Bronchial epithelial cell (primary cell): ENCODE measurements at regions not wholly inside any gene's neighbourhood (a gene's known extent, or its start where the extent isn't known, plus 50 kb on each side); places are given as distances from the start of the nearest gene placed in this dataset.

Source experiments
- DNase-seq: peaks from one replicate; pipeline ENCODE4 v3.0.0-alpha.2; 2010; ENCODE audit warnings: low read depth
- FAIRE-seq: peaks from 2 replicates; lab custom pipeline; 2011; peaks lifted over from hg19 to GRCh38; lab: Jason Lieb, UNC
- H3K27me3 ChIP-seq: 2 replicates; pipeline ENCODE4 v1.5.1; 2011; ENCODE audit warnings: low read length; ENCODE audit not compliant: control insufficient read depth, insufficient read depth
- H3K36me3 ChIP-seq: 2 replicates; pipeline ENCODE4 v1.5.1; 2011; ENCODE audit warnings: low read length; ENCODE audit not compliant: control insufficient read depth, insufficient read depth
- H3K4me3 ChIP-seq: 2 replicates; pipeline ENCODE4 v1.5.1; 2011; ENCODE audit warnings: mild to moderate bottlenecking, low read depth, low read length, control low read depth
- TF ChIP-seq, protein P1 (sequence below): IDR thresholded peaks from 2 replicates; pipeline ENCODE4 v1.5.1; 2011; ENCODE audit warnings: mild to moderate bottlenecking, moderate library complexity, low read length, control low read depth, inconsistent platforms; ENCODE audit not compliant: insufficient read depth, severe bottlenecking

DNA sequence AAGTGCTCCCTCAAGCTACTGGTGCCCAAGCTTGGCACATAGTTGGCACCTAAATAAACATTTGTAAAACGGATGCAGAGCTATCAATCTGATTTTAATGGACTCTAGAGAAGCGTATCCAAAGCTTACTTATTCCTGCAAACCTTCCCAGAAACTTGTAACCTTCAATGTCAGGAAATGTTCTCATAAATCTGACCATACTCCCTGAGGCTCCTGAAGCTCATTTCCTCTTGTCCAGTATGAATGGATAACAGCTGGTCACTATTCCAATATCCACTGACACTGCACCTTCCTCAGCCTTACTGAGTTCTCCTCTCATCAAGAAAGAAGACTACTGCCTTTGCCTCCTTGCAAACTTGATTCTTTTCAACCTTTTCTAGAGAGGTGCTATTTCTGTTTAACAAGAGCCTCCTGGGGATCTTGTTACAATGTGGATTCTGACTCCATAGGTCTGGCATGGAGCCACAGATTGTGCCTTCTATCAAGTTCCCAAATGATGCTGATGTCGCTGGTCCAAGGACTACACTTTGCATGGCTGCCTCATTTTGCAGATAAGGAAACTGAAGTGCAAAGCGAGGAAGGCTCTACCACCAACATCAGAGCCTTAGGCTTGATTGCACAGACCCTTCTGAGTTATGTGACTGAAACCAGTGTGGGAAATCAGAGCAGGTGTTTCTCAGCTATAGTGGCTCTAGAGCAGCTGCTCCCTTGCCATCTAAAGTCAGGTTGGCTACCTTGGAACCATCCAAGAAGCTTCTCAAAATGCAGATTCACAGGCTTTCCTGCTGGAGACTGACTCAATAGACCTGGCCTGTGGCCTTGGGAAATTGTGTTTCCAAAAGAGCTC, 377.8 kb downstream of the SOX9 start:
- Histone ChIP-seq H3K36me3 (no peaks in the 10 kb centered on the region), H3K27me3 (no peaks in the 10 kb centered on the region), H3K4me3 (no peak overlapping the region)
- FAIRE-seq (no peak), DNase-seq (no peak)
- TF ChIP-seq, protein P1, sequence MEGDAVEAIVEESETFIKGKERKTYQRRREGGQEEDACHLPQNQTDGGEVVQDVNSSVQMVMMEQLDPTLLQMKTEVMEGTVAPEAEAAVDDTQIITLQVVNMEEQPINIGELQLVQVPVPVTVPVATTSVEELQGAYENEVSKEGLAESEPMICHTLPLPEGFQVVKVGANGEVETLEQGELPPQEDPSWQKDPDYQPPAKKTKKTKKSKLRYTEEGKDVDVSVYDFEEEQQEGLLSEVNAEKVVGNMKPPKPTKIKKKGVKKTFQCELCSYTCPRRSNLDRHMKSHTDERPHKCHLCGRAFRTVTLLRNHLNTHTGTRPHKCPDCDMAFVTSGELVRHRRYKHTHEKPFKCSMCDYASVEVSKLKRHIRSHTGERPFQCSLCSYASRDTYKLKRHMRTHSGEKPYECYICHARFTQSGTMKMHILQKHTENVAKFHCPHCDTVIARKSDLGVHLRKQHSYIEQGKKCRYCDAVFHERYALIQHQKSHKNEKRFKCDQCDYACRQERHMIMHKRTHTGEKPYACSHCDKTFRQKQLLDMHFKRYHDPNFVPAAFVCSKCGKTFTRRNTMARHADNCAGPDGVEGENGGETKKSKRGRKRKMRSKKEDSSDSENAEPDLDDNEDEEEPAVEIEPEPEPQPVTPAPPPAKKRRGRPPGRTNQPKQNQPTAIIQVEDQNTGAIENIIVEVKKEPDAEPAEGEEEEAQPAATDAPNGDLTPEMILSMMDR = no peak

DNA sequence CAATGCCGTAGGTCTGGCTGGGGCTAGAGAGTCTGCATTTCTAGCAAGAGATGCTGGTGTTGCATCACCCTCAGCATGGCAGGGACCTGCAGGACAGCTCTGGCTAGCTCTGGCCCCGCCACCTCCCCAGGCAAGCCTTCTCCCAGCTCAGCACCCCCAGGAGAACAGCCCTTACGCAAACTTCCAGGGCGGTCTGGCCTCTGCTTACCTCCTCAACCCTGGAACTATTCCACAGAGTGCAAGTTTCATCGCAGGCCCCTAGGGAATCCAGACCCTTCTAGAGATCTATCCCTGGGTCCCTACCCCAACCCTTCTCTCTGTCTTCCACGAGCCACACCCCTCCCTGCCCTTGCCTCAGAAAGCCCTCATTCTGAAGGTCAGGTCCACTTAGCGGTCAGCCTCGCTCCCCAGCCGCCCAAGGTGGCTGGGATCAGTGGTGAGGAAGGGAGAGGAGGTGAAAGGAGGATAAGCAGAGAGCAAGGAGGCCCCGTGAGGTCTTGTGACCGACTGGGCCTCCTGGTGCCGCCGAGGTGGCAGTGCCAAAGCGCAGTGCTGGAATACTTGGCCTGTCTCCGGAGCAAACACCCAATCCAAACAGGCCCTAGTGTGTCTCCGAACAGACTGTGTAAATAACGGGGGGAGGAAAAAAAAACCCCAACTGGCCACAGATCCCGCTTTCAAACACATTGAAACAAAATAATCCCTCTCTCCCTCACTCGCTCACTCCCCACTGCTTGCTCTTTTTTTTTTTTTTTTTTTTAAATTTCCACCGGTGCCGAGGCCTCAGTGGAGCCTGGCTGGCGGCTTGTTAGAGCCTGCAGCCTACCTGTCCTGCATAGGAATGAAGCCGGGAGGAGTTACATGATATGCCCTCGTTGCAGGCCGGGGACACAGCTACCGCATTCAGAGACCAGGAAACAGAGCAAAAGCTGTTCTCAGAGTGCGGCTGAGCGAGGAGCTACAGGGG, 380.9 kb downstream of the SOX9 start:
- TF ChIP-seq, protein P1 = no peak
- FAIRE-seq (no peak), DNase-seq (peak; percentile 70)
- Histone ChIP-seq H3K4me3 (no peak overlapping the region), H3K27me3 (no peaks in the 10 kb centered on the region), H3K36me3 (no peaks in the 10 kb centered on the region)

DNA sequence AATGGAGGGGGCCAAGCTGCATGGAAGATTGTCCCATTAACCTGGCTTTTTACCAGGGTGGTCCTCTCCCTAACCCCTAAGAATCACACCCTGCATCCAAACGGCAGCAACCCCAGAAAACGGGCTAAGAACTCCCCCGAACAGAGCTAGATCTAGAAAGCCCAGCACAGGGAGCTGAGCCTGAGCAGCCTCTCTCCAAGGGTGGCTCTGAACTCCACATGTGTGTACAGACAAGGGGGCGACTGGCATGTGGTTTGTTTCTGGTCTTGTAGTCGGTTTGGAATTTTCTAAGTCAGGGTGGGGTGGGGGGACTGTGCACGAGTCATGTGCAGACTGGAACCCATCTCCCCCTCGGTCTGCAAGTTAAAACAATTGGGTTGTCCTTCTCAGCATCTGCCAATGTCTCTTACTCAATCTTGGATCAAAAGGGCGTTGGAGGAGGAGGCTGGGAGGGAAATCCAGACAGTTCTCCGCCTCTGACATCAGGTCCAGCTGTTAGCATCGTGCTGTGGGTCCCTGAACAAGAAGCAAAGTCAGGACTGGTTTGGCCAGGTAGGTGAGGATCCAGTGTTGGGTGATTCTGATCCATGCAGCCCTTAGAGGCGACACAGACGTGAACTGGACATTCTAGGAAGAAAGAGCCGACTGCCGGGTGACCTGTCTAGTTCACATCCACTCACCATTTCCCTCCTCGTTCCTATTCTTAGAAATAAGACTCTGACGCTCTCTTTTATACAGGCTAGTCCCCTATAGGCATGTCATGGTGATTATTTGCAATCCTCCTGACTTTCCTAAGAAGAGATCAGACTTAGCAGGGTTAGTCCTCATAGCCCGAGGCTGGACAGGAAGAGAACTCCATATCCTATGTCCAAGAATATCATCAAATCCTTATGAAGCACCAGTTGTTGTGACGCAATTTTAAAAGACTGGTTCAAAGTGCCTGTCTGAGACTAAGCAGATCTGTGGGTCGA, 381.8 kb downstream of the SOX9 start:
- DNase-seq (peak; percentile 71), FAIRE-seq (no peak)
- Histone ChIP-seq H3K4me3 (no peak overlapping the region), H3K36me3 (no peaks in the 10 kb centered on the region), H3K27me3 (no peaks in the 10 kb centered on the region)
- TF ChIP-seq, protein P1 = no peak

DNA sequence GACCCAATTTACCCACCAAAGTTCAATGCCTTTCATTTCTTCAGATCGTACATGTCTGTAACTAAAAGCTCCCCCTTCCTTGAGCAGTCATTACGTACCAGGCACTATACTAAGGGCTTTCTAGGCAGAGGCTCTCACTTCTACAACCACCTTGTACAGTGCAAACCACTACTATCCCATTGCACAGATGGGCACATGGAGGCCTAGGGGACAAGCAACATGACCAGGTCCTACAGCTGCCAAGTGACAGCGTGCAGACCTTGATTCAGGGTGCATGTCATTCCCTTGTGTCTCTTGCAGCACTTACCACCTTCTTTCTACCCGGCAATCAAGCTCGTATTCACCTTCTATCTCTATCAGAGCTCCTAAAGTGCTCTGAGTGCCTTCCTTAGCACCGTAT, 382.7 kb downstream of the SOX9 start:
- no peaks in the 10 kb centered on the region for H3K27me3 ChIP-seq

More for the DNA sequence above, 382.7 kb downstream of the SOX9 start:
- TF ChIP-seq, protein P1 = no peak
- Histone ChIP-seq H3K36me3 (no peaks in the 10 kb centered on the region), H3K4me3 (no peak overlapping the region)
- FAIRE-seq (no peak), DNase-seq (no peak)
